Heart right ventricle (tissue), 16 donors: ENCODE measurements at regions not wholly inside any gene's neighbourhood (a gene's known extent, or its start where the extent isn't known, plus 50 kb on each side); places are given as distances from the start of the nearest gene placed in this dataset.

ENCODE experiments used
- ATAC-seq, 8 donors: fragments of 200-7000 bp; cut with Tn5 transposase; one replicate each; pipeline ENCODE4 v1.9.1; 2020; ENCODE audit warnings: mild to moderate bottlenecking in 8 of 8, moderate library complexity in 8 of 8, moderate number of reproducible peaks in 1 of 8
- DNase-seq, 2 donors: peaks; one replicate each; pipeline ENCODE4 v3.0.0-alpha.2; 2020
- H3K27ac ChIP-seq, 10 donors: fragments of 200-600 bp; sonication (generic) in 2 of 10; one replicate each; pipeline versions ENCODE4 v1.5.0 to v1.8.0; 2020 to 2022; ENCODE audit warnings: mild to moderate bottlenecking in 3 of 10
- H3K27me3 ChIP-seq, 7 donors: fragments of 200-600 bp; one replicate each; pipeline ENCODE4 v1.8.0; 2021 to 2022; ENCODE audit warnings: mild to moderate bottlenecking in 2 of 7
- H3K36me3 ChIP-seq, 9 donors: fragments of 200-600 bp; sonication (generic) in 1 of 9; one replicate each; pipeline versions ENCODE4 v1.5.0 to v1.8.0; 2020 to 2022; ENCODE audit warnings: mild to moderate bottlenecking in 2 of 9
- H3K4me1 ChIP-seq, 9 donors: fragments of 200-600 bp; sonication (generic) in 1 of 9; one replicate each; pipeline versions ENCODE4 v1.5.0 to v1.8.0; 2020 to 2022; ENCODE audit warnings: mild to moderate bottlenecking in 4 of 9
- H3K4me3 ChIP-seq, 10 donors: fragments of 200-600 bp; sonication (generic) in 2 of 10; one replicate each; pipeline versions ENCODE4 v1.5.0 to v1.8.0; 2020 to 2022; ENCODE audit warnings: mild to moderate bottlenecking in 7 of 10, moderate library complexity in 2 of 10
- H3K9me3 ChIP-seq, 11 donors: fragments of 200-600 bp in 10 of 11; sonication (generic) in 2 of 11; one replicate each; pipeline versions ENCODE4 v1.5.0 to v1.8.0; 2013 to 2022; ENCODE audit warnings: mild to moderate bottlenecking in 2 of 11, control low read depth in 1 of 11, moderate library complexity in 1 of 11
- CTCF ChIP-seq, 9 donors: fragments of 200-600 bp; sonication (generic) in 2 of 9; IDR thresholded peaks; one replicate each; pipeline versions ENCODE4 v1.5.0 to v1.8.0; 2021 to 2022; ENCODE audit warnings: antibody characterized with exemption in 9 of 9, mild to moderate bottlenecking in 5 of 9, moderate library complexity in 1 of 9
- WGBS, 2 donors: extraction: QIAGEN DNeasy Blood & Tissue Kit; methylation state at CpG; one replicate each; pipeline ENCODE4 v1.1.7; 2013; ENCODE audit warnings: inconsistent platforms in 1 of 2; 5-methylcytosine and 5-hydroxymethylcytosine counted together
- intact Hi-C, 10 donors: fragments of 100-400 bp; cut with DNase I; formaldehyde crosslinking; loops; one replicate each; pipeline versions ENCODE4 v1.11.1 to v1.14.2; 2022
- donor health status: Arrhythmogenic right ventricular cardiomyopathy.
- donor health status: ischemic (EF 13 %, LVEDD 7.1; RV severe dilation, severe dysfunction).
- donor health status: healthy with polysubstance abuse.
- donor health status: DM: no; HTN: yes; CAD: no.
- donor health status: DM: no; HTN: no; CAD: no.
- donor health status: ischemic (EF 25% LVEDD 6.9; RV normal size, moderate dysfunction).
- donor health status: ischemic (EF 25% LVEDD 5.7; RV mildly dilated, moderate dysfunction).
- donor health status: healthy.
- donor health status: DM: yes; HTN: yes; CAD: no.
- donor health status: Ischemic cardiomyopathy.
- donor health status: ischemic (EF 35%, LVEDD 5.7; RV mildly dilated, moderate dysfunction).
- donor health status: nonischemic (EF 11% LVEDD 7.7; RV severe dilation, severe dysfunction).
- donor health status: DM: yes; HTN: yes; CAD: no.
- donor health status: PGD.
- donor health status: ischemic (EF 29% LVEDD 5.4; RV normal size, mild dysfunction).
- donor health status: nonischemic (EF 23%, LVEDD 6.1; RV moderate dilation, normal function).

DNA sequence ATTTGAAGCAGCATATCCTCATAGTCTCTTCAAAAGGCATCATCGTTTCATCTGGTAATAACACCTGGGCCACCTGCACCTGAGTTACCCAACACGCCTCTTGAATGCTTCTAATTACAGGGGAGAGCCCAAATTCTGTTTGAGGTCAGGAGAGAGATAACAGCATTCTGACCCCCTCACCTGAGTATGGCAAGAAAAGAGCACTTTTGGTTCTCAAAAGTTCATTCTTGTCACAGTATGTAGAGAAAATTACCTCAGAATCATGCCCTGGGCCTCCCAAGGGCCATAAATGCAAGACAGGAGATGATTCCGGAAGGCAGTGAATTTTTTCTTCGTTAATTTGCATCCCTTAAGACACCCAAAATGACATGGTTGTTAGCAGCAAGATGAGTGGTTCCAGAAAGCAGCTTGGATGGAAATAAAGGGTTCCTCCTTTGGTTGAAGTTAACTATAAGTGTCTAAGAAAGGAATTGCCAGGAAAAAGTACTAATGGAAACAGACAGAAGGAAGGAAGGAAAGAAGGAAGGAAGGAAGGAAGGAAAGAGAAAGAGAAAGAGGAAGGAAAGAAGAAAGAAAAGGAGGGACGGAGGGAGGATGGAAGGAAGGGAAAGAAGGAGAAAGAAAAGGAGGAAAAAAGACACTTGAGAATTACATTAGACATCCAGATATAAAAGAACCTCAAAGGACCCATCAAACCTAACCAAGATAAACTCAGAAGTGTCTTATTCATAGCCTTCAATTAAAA lies 228.4 kb upstream of the RHOBTB1 start:
- peaks cover 0 to 40% (median 25%) of the 10 kb centered on the region in 9 donors for H3K4me1 ChIP-seq
- ATAC-seq: no peak
- no peak overlapping the region for H3K27ac ChIP-seq
- peaks cover 0 to 13% (median 0%) of the 10 kb centered on the region in 11 donors for H3K9me3 ChIP-seq
- intact Hi-C loops: loop anchor here in 1 of 10 donors (10.0 kb wide), 1 partner anchor 348 kb away; no protein-coding TSS in a partner anchor
- H3K4me3 ChIP-seq: no peak overlapping the region
- H3K36me3 ChIP-seq: no peaks in the 10 kb centered on the region
- DNase-seq: no peak
- H3K27me3 ChIP-seq: no peaks in the 10 kb centered on the region
- no peak for TF ChIP-seq CTCF (IDR thresholded peaks at IDR 0.05)
- WGBS, 2 donors: 85 to 93% methylated on average over 5 of the region's 5 CpGs

DNA sequence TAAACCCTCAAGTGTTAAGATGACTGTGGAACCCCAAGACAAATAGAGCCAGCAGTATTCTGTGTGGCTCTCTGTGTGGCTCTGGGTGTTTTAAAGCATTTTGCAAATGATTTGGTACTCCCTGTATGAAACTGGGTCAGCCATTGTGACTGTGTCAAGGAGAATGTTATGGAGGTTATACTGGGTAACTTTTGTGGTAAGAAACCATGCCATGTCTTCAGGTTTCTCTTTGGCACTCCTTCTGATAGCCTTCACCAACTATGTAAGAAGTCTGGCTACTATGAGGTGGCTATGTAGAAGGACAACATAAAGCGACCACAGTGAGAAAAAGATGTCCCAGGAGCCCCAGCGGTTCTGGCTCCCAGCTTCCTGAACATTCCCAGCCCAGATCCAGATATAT lies 226.6 kb upstream of the RHOBTB1 start:
- Histone ChIP-seq H3K9me3 (peaks cover 0 to 20% (median 0%) of the 10 kb centered on the region in 11 donors), H3K4me1 (peaks cover 0 to 34% (median 13%) of the 10 kb centered on the region in 9 donors), H3K4me3 (no peak overlapping the region), H3K27me3 (no peaks in the 10 kb centered on the region), H3K36me3 (no peaks in the 10 kb centered on the region), H3K27ac (peak overlapping the region in 1 of 10 donors; percentile 75)
- ATAC-seq (no peak), DNase-seq (no peak)
- no peak for TF ChIP-seq CTCF (IDR thresholded peaks at IDR 0.05)
- intact Hi-C loops: loop anchor here in 1 of 10 donors (10.0 kb wide), 1 partner anchor 346 kb away; no protein-coding TSS in a partner anchor
- WGBS, 2 donors: 88 to 92% methylated on average over 2 of the region's 2 CpGs

- no peak for TF ChIP-seq CTCF (IDR thresholded peaks at IDR 0.05)
- intact Hi-C loops: no loop called here
- ATAC-seq: peak in 5 of 8 donors; percentile 49 to 83 (median 60)
- no peaks in the 10 kb centered on the region for H3K27me3 ChIP-seq
- H3K4me3 ChIP-seq: no peak overlapping the region
- DNase-seq: peak in 1 of 2 donors; percentile 18
- H3K4me1 ChIP-seq: peaks cover 0 to 34% (median 13%) of the 10 kb centered on the region in 9 donors
- peaks cover 0 to 20% (median 0%) of the 10 kb centered on the region in 11 donors for H3K9me3 ChIP-seq
- peak overlapping the region in 8 of 10 donors; percentile 23 to 76 (median 74) for H3K27ac ChIP-seq
- no peaks in the 10 kb centered on the region for H3K36me3 ChIP-seq
Measured at GRCh38 chr10:61169294-61169693, 225.3 kb upstream of the RHOBTB1 start.

GRCh38 chr10:61166489-61166888 lies 222.5 kb upstream of the RHOBTB1 start:
- Histone ChIP-seq H3K4me3 (no peak overlapping the region), H3K9me3 (peaks cover 0 to 20% (median 0%) of the 10 kb centered on the region in 11 donors), H3K27me3 (no peaks in the 10 kb centered on the region), H3K36me3 (no peaks in the 10 kb centered on the region), H3K27ac (peak overlapping the region in 5 of 10 donors; percentile 33 to 70 (median 57)), H3K4me1 (peaks cover 0 to 37% (median 17%) of the 10 kb centered on the region in 9 donors)
- no peak for TF ChIP-seq CTCF (IDR thresholded peaks at IDR 0.05)
- intact Hi-C loops: no loop called here
- DNase-seq (no peak), ATAC-seq (no peak)
- WGBS, 2 donors: 84 to 91% methylated on average over 1 of the region's 1 CpG
